GM21576 (cell line): ENCODE measurements at regions not wholly inside any gene's neighbourhood (a gene's known extent, or its start where the extent isn't known, plus 50 kb on each side); places are given as distances from the start of the nearest gene placed in this dataset.

Source experiments
- ATAC-seq: cut with Tn5 transposase; IDR thresholded peaks from one replicate; pipeline ENCODE4 v1.9.1; 2021; ENCODE audit warnings: mild to moderate bottlenecking, moderate library complexity; ENCODE audit not compliant: unreplicated experiment

DNA sequence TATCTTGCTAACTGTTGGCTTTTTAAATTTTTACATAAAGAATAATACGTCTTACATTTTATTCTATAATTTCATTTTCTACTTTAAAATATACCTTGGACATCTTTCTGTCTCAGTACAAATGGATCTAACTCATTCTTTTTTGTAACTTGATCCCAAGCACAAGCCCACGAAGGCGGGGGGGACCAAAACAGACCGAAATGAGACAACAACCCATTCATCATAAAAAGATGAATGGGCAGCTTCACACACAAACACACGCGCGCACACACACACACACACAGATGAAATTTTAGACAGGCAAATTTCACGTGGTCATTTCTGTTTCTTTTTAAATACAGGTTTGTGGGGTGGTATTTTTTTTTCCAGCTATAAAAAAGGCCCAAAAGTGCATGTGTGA, 271.3 kb upstream of the TOPAZ1 start:
- ATAC-seq: no peak

DNA sequence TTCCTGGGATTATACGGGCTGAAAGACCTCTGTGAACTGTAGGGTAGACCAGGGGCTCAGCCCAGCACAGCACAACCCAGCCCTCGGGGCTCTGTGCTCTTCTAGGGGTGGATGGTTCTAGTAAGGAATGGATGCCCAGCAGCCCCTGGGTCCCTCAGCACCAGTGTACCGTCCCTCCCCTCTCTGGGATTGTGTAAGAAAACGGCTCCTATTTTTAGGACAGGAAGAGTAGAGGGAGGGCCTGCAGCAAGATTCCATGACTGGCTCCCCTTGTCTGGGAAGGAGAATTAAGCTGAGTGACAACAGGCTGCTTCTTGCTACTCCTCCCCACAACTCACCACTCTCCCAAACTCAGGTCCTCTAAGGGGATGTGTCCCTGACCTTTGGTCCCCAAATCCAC, 270.8 kb upstream of the TOPAZ1 start:
- no peak for ATAC-seq

DNA sequence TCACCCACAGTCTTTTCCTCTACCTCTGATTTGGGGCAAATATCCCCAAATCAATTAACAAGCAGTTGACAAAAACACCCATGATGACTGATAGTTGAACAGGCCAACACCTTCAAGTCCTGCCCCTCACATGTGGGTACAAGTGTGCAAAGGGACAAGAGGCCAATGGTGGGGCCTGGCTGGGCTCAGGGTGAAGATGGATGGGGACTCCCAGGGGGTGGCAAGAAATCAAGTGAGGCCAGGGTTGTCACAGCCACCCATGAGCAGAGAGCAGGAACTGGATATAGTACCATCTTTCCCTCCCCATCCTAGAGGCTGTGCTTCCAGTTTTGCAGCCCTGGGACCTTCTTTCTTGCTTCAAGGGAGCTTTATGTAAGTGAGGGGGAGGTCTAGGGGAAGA, 270.2 kb upstream of the TOPAZ1 start:
- ATAC-seq: no peak

DNA sequence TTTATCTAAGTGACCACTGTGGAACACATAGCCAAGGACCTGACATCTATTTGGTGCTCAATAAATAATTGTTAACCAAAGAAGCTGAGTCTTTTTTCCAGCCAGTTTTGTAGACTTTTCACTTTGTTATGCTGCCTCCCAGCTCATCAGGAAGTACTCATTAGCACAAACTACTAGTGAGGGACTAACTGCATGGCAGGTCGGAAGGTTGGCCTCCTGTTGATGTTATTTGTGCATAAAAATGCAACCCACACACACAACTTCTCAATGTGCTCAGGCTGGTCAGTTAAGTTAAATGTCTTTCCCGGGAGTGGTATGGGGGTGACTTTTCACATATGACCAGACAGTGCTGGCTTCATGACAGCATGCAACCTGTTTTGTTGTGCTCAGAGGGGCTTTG, 263.0 kb upstream of the TOPAZ1 start:
- no peak for ATAC-seq

DNA sequence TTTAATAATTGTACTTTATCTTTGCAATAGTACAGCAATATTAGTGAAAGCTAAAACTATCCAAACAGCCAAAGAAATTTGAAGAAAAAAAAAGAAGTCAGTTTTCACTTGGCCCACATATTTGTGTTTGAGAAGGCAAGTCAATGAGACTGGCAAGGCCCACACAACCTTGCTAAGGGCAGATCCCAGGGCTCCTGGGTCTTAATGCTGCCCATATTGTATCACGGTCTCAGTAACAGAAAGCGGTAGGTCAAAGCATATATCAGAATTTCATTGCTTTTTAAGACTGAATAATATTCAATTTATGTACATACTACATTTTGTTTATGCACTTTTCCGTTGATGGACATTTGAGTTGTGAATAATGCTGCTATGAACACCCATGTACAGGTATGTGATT, 262.0 kb upstream of the TOPAZ1 start:
- ATAC-seq: no peak

DNA sequence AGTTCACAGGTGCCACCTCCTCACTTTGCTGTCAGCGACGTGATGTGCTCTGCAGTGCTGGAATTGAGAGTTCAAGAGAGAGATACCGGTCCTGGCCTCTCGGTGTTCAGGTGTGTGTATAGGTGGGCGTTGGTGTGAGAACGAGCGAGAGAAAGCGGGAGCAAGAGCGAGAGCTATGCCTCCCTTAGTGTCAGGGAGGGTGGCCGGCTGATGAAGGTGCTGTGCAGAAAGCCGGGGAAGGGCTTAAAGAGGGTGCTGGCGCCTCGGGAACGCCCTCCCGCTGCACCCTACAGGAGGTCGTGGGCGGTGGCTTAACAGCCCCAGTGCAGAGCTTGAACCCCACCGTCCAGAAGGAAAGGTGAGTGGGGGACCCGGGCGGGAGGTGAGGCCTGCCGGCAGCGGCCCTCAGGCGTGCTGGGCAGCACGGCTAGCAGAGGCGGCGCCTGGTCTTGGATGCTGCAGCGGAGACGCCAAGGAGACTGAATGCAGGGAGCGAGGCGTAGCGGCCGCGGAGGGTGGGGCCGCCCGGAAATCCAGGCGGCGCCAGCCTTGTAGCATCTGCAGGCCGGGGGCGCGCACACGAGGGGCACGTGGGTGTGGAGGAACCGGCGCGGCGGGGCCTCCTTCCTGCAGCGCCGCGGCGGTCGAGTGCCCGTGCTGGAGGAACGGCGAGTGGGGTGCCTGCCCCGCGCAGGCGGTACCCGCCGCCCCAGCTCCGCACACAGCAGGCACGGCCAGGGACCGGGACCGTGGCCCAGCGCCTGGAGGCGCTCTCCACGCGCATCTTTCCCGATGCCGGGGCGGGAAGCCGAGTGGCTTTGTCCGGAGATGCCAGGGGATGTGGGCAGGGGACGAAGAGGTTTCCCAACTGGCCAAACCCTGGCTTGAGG, 246.8 kb upstream of the TOPAZ1 start:
- ATAC-seq: no peak

DNA sequence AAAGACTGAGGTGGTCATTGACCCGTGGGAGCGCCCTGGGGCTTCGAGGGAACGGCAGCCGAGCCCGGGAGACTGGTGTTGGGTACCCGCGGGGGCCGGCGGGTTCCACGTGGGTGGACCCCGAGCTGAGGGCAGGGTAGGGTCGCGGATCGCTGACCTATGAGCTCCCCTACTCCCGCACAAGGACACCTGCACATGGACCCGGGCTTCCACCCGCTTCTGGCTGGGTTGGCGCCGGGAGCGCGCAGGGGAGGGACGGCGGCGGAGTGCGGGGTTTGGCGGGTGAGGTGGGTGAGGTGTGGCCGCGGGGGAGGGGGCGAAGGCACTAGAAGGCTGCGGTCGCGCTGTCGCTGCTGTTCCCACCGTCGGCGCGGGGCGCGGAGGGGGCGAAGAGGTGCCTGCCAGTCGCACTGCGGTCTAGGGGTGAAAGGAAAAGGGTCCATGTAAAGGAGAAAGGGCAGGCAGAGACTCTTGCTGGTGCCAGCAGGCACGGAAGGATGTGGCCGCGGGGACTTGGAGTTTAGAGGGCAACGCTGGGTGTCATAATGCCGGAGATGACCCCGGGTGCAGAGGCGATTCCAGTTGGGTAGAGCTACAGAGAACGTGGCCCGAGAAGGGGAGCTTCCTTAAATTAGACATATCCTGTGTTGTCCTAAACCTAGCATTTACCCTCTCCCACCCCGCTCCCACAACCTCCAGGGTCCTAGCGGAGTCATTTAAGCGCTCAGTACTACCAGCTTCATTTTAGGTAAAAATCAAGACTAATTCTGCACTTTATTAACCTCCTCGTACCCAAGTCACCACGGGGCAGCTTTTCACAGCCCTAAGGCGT, 245.9 kb upstream of the TOPAZ1 start:
- no peak for ATAC-seq

DNA sequence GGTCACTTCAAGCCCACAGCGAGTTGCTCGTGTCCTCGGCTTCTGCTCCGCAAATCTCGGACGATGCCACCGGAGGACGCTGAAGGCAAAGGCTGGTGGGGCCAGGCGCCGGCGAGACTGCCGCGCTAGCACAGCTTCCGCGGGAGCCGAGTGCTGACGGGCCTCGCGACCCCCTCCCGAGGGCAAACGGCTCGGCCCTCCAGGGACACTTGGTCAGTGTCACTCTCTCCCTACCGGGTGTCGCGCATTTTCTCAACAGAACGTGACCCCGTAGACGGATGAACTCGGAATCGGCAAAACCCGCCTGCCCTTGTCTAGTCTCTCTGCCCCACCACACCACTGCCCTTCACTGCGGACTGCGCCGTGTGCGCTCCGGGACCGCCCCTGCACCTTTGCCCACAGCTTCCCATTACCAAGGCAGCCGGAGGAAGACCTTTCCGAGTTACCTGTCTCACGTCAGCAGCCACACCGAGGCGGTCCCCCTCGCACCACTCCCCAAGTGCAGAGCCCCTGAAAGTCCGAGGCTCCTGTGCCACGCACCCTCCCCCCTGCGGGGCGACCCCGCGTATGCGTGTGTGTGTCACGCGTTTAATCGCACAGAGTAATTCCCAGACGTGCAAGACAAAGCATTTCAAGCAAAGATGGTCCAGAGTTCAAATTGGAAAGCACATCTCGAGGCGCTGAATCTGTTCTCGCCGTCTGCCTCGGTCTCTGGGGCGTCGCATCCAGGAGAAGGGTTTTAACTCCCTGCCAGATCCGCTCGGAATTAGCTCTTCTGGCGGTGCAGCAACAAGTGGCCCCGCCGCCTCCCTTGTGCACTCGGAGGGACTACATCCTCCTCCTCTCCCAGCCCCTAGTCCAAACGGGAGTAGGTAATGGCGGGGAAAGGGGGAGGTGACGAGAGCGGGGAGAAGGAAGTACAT, 245.0 kb upstream of the TOPAZ1 start:
- no peak for ATAC-seq

DNA sequence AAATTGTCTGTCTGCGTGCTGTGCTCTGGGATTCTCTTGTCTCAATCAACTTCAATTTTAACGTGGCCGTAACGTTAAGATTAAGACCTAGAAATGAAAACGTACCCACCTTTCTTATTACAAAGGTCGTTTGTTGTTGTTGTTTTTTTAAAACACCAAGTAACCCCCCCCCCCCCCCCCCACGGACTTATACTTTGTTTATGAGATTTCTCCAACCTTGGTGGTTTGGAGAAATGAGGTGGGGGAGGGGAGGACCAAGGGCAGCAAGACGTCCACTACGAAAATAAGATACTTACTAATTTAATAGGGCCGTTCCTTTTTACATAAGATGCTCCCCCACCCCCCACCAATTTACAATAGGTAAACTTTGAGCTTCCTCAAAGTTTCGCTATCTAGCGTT, 244.4 kb upstream of the TOPAZ1 start:
- no peak for ATAC-seq

DNA sequence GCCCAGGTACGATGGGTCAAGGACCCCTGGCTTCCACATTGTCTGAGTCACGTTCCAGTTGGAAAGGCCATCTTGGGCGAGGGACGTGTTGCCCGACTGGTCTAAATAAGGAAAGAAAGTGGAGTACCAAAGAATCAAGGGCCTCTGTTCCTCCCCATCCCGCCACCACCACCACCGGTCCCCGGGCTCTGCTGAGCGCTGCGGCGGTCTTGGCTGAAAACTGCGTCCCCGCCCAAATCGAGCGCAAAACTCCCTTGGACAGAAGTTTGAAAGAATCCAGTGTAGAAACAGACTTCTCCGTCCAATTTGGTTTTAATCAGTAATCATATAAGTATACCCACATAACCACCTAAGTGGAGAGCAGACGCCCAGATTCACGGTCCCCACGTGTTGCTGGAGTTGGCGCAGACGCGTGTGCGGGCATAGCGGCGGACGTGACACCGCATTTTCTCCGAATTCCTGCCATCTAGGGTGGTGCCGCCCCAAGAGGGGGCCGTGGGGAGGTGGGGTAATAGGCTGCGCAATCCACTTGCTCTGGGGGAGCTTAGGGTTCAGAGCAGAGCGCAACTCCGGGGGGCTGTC, 243.8 kb upstream of the TOPAZ1 start:
- no peak for ATAC-seq

DNA sequence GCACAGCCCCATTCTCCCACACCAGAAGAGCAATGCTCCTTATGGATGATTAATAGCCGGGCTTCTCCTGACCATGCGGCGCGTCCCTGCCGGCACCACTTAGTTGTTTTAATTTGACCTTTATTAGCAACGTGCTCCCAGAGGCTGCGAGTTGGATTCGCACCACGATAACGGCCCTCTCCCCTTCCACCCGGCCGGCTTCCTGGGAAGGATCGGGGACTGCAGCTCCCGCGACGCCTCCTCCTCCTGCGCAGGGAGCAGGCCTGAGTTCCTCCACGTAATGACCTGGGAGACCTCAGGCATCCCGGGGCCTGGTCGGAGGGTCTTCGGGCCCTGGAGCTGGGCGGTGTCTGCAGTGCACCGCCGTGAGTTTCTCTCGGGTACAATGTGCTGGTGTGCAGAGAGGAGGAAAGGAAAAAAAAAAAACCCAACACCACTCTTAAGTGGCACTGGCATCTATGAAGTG, 243.3 kb upstream of the TOPAZ1 start:
- ATAC-seq: no peak

DNA sequence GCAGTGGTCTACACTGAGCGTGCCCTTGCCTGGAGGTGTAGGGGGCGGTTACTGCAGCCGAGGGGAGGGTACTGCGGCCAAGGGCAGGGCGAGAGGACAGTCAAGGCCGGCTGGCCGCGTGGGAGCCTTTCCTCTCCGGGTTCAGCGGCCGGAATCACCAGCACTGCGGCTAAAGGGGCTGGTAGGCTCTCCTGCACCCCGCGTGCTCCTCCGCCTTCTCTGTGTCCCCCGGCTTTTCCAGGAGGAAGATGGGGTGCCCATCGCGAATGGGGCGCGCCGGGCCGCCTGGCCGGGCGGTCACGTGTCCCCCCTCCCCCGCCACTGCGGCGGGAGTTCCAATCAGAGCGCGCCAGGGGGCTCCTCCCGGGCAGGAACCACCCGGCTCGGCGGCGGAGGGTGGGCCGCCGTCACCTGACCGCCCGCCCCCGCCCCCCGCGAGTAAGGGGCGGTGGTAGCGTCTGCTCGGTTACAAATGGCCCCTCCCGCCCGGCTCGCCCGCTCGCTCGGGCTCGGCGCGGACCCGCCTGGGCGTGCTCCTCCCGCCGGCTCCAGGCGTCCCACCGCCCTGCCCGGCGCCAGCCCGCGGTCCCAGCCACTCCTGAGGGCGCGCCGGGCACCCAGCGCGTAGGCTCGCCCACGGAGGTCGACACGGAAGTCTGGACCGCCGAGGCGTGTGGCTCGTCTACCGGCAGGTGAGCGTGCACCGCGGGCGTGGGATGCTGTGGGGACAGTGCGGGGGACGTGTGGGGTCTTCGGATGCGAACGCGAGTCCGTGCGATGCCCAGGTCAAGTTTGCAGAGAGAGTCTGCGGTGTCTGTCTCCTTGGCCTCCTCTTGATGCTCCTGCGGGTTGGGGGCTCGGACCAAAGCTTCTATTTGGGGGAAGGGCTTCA, 242.6 kb upstream of the TOPAZ1 start:
- no peak for ATAC-seq

DNA sequence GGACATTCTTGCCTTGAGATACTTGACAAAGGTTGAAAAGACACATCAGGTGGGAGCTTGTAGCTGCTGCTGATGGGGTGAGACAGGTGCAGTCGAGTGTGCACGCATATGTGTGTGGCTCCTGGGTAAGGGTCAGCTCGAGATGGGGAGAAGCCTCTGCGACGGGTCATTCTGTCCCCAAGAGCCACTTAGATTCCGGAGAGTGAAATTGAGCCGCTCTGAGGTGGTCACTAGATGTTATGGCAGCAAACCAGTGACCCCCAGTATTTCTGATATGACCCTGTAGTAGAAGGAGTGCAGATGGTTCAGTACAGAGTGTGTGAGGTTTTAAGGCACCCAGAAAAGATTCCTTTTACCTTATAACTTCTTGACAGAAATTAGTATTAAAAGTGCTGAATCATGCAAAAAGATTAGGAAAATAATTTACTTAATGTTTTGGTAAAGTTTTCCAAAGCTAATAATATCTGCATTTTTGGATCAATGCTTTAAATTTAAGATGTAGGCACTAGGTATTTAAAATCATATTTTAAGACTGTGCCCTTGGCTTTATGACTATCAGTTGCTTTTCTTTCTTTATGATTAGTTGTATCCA, 241.9 kb upstream of the TOPAZ1 start:
- no peak for ATAC-seq

DNA sequence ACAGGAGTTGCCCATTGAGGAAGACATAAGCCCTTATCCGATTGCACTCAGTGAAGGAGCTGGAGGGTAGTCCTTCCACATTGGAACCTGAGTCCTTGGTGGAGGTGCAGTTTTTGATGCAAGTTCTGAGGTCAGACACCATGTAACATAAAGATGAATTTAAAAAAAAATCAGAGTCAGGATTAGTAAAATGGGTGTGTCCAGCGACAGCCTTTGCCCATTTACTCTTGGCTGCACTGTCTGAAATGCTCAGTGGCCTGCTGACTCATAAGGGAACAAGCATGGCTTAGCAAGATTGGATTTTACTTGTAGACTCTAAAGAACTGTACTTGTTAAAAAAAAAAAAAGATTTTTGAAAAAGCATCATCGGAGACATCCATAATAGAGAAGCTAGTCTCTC, 241.1 kb upstream of the TOPAZ1 start:
- ATAC-seq: no peak

DNA sequence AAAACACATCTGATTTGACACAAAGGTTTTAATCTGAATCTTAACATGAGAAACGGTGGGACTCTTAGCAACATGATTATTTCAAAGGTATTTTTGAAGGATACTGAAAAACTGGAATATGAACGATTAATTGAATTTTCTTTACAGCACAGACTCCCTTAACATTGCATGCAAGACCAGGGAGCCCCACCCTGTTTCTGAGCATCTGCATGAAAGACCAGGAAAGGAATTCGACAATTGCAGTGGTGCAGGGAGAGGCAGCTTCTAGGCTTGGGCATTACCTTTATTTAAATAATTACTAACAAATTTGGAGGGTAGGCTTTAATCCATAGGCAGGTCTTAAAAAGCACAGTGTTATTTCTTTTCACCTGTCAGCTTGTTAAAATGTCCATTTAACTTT, 240.6 kb upstream of the TOPAZ1 start:
- no peak for ATAC-seq

DNA sequence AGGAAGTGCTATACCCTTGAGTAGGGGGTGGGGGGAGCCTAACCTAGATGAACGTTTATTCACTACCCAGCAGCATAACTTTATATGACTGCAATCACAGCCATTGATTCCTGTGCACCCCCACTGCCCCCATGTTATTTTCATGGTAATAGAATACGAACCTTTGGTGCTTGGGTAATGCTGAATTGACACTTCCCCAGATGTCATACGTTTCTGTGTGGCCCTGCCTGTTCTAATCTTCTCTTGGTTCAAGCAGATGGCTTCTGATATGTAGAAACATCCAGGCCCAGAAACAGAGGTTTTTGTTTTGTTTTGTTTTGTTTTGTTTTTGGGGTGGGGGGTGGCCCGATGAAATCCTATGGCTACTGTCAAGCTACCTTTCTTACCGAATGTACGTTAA, 237.9 kb upstream of the TOPAZ1 start:
- no peak for ATAC-seq

DNA sequence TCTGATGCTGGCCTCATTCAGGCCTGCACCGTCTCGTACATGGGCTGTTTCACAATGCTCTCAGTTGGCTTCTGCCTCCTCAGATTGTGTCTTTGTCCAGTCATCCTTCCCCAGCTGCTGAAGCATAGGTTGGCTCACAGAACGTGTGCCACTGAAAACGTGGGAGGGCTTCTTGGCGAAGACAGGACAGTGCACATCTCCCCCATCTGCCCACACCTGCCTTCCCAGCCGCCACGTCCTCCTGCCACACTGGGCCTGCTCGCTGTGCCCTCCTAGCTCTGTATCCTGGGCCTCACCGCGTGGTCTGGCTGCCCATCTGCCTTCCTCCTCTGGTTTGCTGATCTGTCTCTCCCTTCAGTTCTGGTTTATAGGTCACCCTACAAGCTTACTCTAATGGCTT, 230.0 kb upstream of the TOPAZ1 start:
- no peak for ATAC-seq

DNA sequence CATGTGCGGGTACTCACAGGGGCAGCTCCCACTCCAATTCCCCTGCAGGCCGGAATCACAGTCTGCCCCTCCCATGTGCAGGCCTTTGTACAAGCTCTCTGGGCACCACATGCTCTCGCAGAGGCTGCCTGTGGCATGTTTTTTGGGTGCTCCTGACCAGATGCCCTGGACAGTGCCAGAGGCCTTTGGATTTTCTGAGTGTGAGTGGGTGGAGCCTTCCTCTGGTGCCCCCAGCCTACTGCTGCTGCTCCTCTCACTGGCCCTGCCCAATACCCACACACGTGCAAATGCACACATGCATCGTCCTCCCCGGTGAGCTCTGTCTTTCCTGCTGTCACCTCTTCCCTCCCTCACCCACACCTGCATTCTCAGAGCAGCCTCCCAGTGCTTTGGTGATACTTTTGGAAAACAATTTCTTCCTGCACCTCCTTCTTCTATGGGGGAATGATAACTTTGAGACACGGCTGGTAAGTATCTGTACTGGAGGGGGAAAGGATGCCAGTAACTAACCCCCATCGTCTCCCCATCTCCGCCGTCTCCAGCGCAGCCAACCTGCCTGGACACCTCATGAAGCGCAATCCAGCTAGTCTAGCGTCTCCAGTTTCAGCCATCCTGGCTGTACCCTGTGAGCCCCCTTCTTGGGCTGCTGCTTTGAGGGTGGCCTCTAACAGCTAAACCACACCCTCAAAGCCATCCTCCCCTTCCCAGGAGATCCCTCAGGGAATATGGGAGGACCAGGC, 229.4 kb upstream of the TOPAZ1 start:
- no peak for ATAC-seq

DNA sequence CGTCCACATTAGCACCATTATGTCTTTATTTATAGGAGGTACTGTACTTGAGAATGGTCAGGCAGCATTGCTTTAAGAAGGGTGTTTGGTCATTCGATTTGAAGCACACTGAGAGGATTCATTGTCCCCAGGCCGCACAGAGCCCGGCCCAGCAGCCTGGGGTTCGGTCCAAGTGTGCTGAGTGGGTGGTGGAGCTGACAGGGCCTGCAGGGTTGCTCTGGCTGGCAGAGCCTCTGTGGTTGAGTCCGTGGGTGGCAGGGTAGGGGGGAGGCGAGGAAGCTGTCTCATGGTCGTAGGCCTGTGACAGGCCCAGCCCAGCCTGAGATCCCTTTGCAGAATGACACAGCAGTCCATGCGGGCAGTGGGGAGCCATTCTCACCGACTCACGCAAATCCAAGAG, 227.7 kb upstream of the TOPAZ1 start:
- no peak for ATAC-seq
